ENCODE measurements at regions not wholly inside any gene's neighbourhood (a gene's known extent, or its start where the extent isn't known, plus 50 kb on each side); places are given as distances from the start of the nearest gene placed in this dataset.

DNA sequence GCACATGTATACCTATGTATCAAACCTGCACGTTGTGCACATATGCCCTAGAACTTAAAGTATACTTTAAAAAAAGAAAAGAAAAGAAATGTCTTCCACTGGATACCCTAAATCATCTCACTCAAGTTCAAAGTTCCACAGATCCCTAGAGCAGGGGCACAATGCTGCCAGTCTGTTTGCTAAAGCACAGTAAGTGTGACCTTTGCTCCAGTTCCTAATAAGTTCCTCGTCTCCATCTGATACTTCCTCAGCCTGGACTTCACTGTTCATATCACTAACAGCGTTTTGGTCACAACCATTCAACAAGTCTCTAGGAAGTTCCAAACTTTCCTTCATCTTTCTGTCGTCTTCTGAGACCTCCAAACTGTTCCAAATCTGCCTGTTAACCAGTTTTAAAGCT is 118.3 kb downstream of the BMP4 start:
- TF ChIP-seq, protein P1, sequence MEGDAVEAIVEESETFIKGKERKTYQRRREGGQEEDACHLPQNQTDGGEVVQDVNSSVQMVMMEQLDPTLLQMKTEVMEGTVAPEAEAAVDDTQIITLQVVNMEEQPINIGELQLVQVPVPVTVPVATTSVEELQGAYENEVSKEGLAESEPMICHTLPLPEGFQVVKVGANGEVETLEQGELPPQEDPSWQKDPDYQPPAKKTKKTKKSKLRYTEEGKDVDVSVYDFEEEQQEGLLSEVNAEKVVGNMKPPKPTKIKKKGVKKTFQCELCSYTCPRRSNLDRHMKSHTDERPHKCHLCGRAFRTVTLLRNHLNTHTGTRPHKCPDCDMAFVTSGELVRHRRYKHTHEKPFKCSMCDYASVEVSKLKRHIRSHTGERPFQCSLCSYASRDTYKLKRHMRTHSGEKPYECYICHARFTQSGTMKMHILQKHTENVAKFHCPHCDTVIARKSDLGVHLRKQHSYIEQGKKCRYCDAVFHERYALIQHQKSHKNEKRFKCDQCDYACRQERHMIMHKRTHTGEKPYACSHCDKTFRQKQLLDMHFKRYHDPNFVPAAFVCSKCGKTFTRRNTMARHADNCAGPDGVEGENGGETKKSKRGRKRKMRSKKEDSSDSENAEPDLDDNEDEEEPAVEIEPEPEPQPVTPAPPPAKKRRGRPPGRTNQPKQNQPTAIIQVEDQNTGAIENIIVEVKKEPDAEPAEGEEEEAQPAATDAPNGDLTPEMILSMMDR (conservative IDR thresholded peaks at IDR 0.05 in 1 of 2, IDR thresholded peaks at IDR 0.05 in 1 of 2; ENCODE audit: extremely low read depth in 1 of 2, insufficient read depth in 1 of 2, low read depth in 1 of 2, low read length in 2 of 2), result no peak
- TF ChIP-seq EZH2 (IDR thresholded peaks at IDR 0.05; ENCODE audit: borderline replicate concordance, low read length), result no peak
